ENCODE measurements at regions not wholly inside any gene's neighbourhood (a gene's known extent, or its start where the extent isn't known, plus 50 kb on each side); places are given as distances from the start of the nearest gene placed in this dataset.

DNA sequence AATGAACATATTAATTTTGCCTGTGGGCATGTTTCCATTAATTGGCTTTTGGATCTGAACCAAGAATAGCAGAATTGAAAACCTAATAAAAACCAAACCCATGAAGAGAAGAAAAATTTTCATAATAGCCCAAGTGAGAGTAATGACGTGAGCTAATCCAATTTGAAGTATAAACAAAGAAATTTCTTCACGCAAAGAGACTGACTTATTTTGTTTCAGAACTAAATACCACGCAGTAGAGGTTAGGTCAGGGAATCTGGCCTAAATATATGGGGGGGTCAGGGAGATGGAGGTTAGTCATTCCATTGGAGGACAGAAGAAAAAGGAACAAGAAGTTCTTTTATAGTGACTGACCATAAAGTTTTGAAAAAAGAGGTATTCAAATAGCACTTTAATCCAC lies 94.1 kb upstream of the CYP1B1 start:
- no peaks in the 10 kb centered on the region for H3K27me3 ChIP-seq (ENCODE audit: control insufficient read depth, insufficient read depth, low read length)
- no peaks in the 10 kb centered on the region for H3K9me3 ChIP-seq (ENCODE audit: control insufficient read depth, low read depth, low read length)
- H3K4me1 ChIP-seq (ENCODE audit: control insufficient read depth, low read depth, low read length): no peaks in the 10 kb centered on the region
- H3K36me3 ChIP-seq (ENCODE audit: control insufficient read depth, low read depth, low read length): no peaks in the 10 kb centered on the region
- no peak overlapping the region for H3K27ac ChIP-seq (ENCODE audit: low read length)
- H3K4me3 ChIP-seq (ENCODE audit: low read length): no peak overlapping the region
- no peak overlapping the region for H3K9ac ChIP-seq (ENCODE audit: low read length)

DNA sequence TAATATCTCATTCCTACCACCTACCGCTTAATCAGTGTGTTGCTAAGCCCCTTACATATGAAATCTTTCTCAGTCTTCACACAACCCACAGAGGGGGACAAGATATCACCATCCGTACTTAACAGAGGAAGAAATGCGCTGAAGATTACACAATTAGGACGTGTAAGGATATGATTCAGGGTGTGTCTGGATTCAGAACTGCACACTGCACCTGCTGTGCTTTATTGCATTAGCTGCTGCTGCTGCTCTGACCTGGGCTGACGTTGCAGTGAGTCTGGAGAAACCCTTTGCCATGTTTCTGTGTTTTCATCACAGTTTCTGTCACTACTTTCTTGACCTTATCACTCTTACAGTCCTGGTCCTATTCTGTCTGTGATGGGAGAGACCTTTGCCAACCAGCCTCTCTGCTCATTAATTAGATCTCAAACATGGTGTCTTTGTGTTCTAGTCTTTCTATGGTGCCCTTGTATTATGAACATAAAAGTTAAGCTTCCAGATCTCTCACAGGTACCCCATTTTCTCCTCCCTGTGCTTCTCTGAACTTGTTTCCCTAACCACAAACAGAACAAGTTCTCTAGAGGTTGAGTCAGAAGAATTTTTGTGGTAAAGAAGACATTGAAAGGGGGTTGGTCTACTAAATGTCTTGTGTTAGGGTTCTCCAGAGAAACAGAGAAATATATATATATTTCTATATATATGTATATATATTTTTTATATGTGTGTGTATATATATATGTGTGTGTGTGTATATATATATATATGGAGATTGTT lies 92.9 kb upstream of the CYP1B1 start:
- no peaks in the 10 kb centered on the region for H3K9me3 ChIP-seq (ENCODE audit: control insufficient read depth, low read depth, low read length)
- H3K4me1 ChIP-seq (ENCODE audit: control insufficient read depth, low read depth, low read length): no peaks in the 10 kb centered on the region

DNA sequence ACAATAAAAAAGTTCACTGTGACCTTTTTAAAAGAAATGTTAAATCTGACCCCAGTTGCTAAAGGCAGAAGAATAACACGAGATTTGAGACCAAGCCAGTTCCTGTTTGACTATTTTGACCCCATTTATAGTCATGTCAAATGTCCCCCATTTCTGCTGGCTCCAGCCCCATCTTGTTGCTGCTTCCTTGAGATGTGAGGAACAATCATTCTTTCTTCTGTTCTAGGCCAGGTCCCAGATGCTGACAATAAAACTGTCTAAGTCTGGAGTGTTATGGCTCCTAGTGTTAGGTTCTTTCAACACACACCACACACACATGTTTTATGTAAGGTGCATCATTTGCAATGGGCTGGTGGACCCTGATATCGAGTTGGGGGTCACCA lies 92.0 kb upstream of the CYP1B1 start:
- Histone ChIP-seq H3K9ac (ENCODE audit: low read length) (no peak overlapping the region), H3K27ac (ENCODE audit: low read length) (no peak overlapping the region), H3K4me1 (ENCODE audit: control insufficient read depth, low read depth, low read length) (no peaks in the 10 kb centered on the region), H3K27me3 (ENCODE audit: control insufficient read depth, insufficient read depth, low read length) (no peaks in the 10 kb centered on the region), H3K4me3 (ENCODE audit: low read length) (no peak overlapping the region), H3K36me3 (ENCODE audit: control insufficient read depth, low read depth, low read length) (no peaks in the 10 kb centered on the region), H3K9me3 (ENCODE audit: control insufficient read depth, low read depth, low read length) (no peaks in the 10 kb centered on the region)

More for the DNA sequence above, 92.9 kb upstream of the CYP1B1 start:
- Histone ChIP-seq H3K4me3 (ENCODE audit: low read length) (no peak overlapping the region), H3K36me3 (ENCODE audit: control insufficient read depth, low read depth, low read length) (no peaks in the 10 kb centered on the region), H3K27me3 (ENCODE audit: control insufficient read depth, insufficient read depth, low read length) (no peaks in the 10 kb centered on the region), H3K27ac (ENCODE audit: low read length) (no peak overlapping the region), H3K9ac (ENCODE audit: low read length) (no peak overlapping the region)

DNA sequence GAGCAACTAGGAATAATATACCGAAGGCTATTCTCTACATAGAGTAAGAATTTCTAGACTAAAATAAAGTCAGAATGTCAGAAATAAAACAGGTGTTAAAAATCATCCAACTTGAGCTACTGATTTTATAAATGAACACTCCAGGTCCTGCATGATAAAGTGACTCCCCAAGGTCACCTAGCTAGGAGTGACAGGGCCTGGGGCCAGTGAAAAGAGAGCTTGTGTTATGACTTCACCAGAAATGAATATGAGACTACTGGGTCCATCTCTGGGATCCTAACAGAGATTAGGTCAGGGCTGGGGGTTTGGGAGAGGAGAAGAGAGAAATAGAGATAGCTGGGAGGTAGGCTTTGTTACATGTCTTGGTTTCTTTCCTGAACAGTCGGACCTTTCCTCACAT lies 89.7 kb upstream of the CYP1B1 start:
- Histone ChIP-seq H3K27me3 (ENCODE audit: control insufficient read depth, insufficient read depth, low read length) (no peaks in the 10 kb centered on the region), H3K9me3 (ENCODE audit: control insufficient read depth, low read depth, low read length) (no peaks in the 10 kb centered on the region), H3K4me3 (ENCODE audit: low read length) (no peak overlapping the region), H3K27ac (ENCODE audit: low read length) (no peak overlapping the region), H3K4me1 (ENCODE audit: control insufficient read depth, low read depth, low read length) (no peaks in the 10 kb centered on the region), H3K36me3 (ENCODE audit: control insufficient read depth, low read depth, low read length) (no peaks in the 10 kb centered on the region), H3K9ac (ENCODE audit: low read length) (no peak overlapping the region)

DNA sequence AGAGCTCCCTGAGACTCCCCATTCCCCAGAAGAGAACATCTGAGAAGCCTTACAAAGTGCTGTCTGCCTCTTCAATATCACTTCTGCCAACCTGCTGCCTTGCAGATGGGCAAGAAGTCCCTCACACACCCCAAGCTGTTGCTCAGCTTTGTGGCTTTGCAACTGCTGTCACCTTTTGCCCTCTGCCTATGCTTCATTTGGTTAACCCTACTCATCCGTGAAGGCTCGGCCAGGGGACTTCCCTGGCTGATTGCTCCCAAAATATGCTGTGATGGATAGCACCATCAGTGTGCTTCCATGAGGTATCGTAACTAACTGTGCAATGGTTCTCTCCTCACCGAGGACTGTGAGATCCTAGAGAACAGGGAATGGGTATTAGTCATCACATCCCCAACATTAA lies 88.9 kb upstream of the CYP1B1 start:
- H3K4me1 ChIP-seq (ENCODE audit: control insufficient read depth, low read depth, low read length): peaks cover 5% of the 10 kb centered on the region
- no peak overlapping the region for H3K27ac ChIP-seq (ENCODE audit: low read length)

DNA sequence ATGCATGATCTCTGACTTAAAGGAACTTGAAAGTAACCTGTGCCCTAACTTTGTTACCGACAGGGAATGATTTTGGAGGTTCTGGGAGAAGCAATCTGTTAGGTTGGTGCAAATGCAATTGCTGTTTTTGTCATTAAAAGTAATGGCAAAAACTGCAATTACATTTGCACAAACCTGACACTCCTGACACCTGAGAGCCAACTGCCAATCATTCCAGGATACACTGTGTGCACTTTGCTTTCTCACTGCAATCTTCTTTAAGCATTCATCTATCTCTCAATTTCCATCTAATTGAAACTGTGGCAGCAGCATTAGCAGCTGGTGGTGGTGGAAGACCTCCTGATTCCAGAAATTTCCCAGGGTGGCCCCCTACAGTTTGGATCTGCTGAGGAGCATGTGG lies 87.6 kb upstream of the CYP1B1 start:
- Histone ChIP-seq H3K9ac (ENCODE audit: low read length) (no peak overlapping the region), H3K4me1 (ENCODE audit: control insufficient read depth, low read depth, low read length) (peaks cover 5% of the 10 kb centered on the region), H3K36me3 (ENCODE audit: control insufficient read depth, low read depth, low read length) (no peaks in the 10 kb centered on the region), H3K9me3 (ENCODE audit: control insufficient read depth, low read depth, low read length) (no peaks in the 10 kb centered on the region), H3K27me3 (ENCODE audit: control insufficient read depth, insufficient read depth, low read length) (no peaks in the 10 kb centered on the region), H3K4me3 (ENCODE audit: low read length) (no peak overlapping the region), H3K27ac (ENCODE audit: low read length) (no peak overlapping the region)

More for the DNA sequence above, 88.9 kb upstream of the CYP1B1 start:
- Histone ChIP-seq H3K27me3 (ENCODE audit: control insufficient read depth, insufficient read depth, low read length) (no peaks in the 10 kb centered on the region), H3K9me3 (ENCODE audit: control insufficient read depth, low read depth, low read length) (no peaks in the 10 kb centered on the region), H3K36me3 (ENCODE audit: control insufficient read depth, low read depth, low read length) (no peaks in the 10 kb centered on the region), H3K9ac (ENCODE audit: low read length) (no peak overlapping the region), H3K4me3 (ENCODE audit: low read length) (no peak overlapping the region)

DNA sequence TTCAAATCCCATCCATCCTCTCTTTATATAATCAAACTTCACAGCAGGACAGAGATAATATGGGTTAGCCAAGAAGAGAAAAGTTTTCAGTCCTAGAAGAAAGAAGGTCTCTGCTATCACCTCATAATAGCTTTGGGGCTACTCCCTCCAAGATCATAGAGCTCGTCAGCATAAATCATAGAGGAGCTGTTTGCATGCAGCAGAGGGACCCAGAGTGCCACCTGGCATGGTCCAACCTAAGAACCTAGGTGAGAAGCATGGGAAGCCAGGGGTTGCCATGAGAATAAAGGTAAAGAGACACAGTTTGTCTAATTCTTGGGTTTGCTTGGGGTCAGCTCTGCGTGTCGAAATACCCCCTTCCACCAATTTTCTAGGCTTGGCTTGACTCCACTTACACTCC lies 87.1 kb upstream of the CYP1B1 start:
- H3K4me3 ChIP-seq (ENCODE audit: low read length): no peak overlapping the region
- H3K27ac ChIP-seq (ENCODE audit: low read length): no peak overlapping the region
- H3K9me3 ChIP-seq (ENCODE audit: control insufficient read depth, low read depth, low read length): no peaks in the 10 kb centered on the region
- H3K36me3 ChIP-seq (ENCODE audit: control insufficient read depth, low read depth, low read length): no peaks in the 10 kb centered on the region
- peaks cover 5% of the 10 kb centered on the region for H3K4me1 ChIP-seq (ENCODE audit: control insufficient read depth, low read depth, low read length)
- no peaks in the 10 kb centered on the region for H3K27me3 ChIP-seq (ENCODE audit: control insufficient read depth, insufficient read depth, low read length)
- no peak overlapping the region for H3K9ac ChIP-seq (ENCODE audit: low read length)

DNA sequence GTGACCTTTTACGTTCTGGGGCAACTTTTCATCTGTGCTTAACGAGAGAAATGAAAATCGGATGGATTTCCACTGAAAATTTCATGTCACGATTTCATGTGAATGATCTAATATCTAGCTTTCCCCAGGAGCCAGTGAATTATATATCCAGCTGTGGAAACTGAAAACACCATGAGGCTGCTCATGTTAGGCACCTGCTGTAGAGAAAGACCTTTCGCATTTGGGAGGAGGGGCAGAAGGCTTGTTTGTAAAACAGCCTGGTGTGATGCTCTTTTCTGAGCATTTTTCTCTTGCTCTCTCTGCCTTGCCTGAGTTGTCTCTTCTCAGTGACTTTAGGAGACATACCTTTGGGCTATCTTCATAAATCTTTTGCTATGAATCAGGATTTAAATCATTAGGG lies 84.6 kb upstream of the CYP1B1 start:
- Histone ChIP-seq H3K4me3 (ENCODE audit: low read length) (no peak overlapping the region), H3K27me3 (ENCODE audit: control insufficient read depth, insufficient read depth, low read length) (no peaks in the 10 kb centered on the region), H3K36me3 (ENCODE audit: control insufficient read depth, low read depth, low read length) (no peaks in the 10 kb centered on the region), H3K4me1 (ENCODE audit: control insufficient read depth, low read depth, low read length) (peaks cover 5% of the 10 kb centered on the region), H3K9ac (ENCODE audit: low read length) (no peak overlapping the region), H3K27ac (ENCODE audit: low read length) (no peak overlapping the region), H3K9me3 (ENCODE audit: control insufficient read depth, low read depth, low read length) (no peaks in the 10 kb centered on the region)

DNA sequence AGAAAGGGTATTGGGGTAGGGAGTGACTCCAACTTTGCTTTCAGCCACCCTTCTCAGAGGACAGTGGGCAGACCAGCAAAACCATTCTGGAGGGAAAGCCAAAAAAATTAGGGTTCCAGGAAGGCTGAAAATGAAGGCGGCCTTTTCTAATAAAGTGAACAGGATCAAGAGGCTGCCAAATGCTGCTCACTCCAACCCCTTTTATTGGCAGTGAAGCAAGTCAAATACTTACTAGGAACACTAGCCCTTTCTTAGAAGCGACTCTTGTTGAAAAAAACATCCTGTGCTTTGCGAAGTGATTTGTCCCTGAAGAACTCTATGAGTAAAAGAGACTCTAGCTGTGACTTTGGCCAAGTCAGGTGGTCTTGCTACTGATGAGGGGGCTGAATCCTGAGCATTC lies 83.6 kb upstream of the CYP1B1 start:
- H3K36me3 ChIP-seq (ENCODE audit: control insufficient read depth, low read depth, low read length): no peaks in the 10 kb centered on the region
- no peaks in the 10 kb centered on the region for H3K9me3 ChIP-seq (ENCODE audit: control insufficient read depth, low read depth, low read length)
- H3K27me3 ChIP-seq (ENCODE audit: control insufficient read depth, insufficient read depth, low read length): no peaks in the 10 kb centered on the region
- peaks cover 5% of the 10 kb centered on the region for H3K4me1 ChIP-seq (ENCODE audit: control insufficient read depth, low read depth, low read length)
- no peak overlapping the region for H3K4me3 ChIP-seq (ENCODE audit: low read length)
- H3K27ac ChIP-seq (ENCODE audit: low read length): no peak overlapping the region
- no peak overlapping the region for H3K9ac ChIP-seq (ENCODE audit: low read length)

DNA sequence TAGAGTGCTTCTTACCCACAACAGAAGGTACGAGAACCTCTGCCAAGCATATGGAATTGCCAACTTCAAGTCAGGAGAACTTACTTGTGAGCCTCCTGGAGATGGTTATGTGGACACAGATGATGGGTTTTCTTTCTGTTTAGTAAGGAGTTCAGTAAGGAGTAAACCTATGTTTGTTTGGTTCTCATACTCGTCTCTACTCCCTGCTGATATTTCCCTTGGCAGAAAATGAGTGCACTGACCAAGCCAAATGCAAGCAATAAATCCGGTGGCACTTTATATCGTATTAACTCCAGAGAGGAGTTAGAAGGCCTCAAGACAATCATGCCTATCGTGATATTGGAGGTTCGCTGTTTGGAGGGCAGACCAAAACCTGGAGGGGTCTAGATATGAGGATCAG lies 83.2 kb upstream of the CYP1B1 start:
- Histone ChIP-seq H3K27me3 (ENCODE audit: control insufficient read depth, insufficient read depth, low read length) (no peaks in the 10 kb centered on the region), H3K4me3 (ENCODE audit: low read length) (no peak overlapping the region), H3K9ac (ENCODE audit: low read length) (no peak overlapping the region), H3K4me1 (ENCODE audit: control insufficient read depth, low read depth, low read length) (peaks cover 5% of the 10 kb centered on the region), H3K9me3 (ENCODE audit: control insufficient read depth, low read depth, low read length) (no peaks in the 10 kb centered on the region), H3K36me3 (ENCODE audit: control insufficient read depth, low read depth, low read length) (no peaks in the 10 kb centered on the region), H3K27ac (ENCODE audit: low read length) (no peak overlapping the region)

DNA sequence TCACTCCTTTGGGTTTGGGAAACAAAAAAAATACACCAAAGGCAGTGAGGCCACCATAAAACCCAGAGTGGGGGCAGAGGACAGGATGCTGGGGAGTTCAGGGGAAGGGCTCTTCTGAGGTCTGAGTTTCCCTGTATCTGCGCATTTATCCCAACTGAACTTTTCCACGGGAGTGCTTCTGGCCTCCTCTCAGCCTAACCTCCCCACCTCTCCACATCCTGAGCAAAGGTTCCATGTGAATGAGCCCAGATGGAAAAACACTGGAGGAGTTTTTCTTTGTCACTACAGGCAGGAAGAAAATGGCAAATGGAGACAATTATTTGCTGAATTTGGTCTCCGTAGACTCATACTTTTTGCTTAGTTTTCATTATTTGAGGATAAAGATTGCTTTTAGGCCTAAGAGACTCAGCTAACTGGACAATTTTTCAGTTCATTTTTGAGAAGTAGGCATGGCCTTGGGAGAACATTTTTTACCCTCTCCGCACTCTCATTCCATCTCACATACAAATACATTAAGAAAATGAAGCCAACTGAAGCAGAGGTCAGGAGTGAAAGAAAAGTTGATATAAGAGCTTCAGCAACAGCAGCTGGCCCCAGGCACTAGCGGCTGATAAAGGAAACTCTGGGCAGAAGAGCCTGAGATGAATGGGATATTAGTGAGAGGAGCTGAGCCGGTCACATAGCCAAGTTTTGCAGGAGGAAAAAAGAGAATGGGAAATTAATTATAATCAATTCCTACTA lies 82.6 kb upstream of the CYP1B1 start:
- no peak overlapping the region for H3K9ac ChIP-seq (ENCODE audit: low read length)
- H3K9me3 ChIP-seq (ENCODE audit: control insufficient read depth, low read depth, low read length): no peaks in the 10 kb centered on the region
- no peak overlapping the region for H3K4me3 ChIP-seq (ENCODE audit: low read length)
- H3K27ac ChIP-seq (ENCODE audit: low read length): no peak overlapping the region
- H3K36me3 ChIP-seq (ENCODE audit: control insufficient read depth, low read depth, low read length): no peaks in the 10 kb centered on the region
- peaks cover 5% of the 10 kb centered on the region for H3K4me1 ChIP-seq (ENCODE audit: control insufficient read depth, low read depth, low read length)
- no peaks in the 10 kb centered on the region for H3K27me3 ChIP-seq (ENCODE audit: control insufficient read depth, insufficient read depth, low read length)

DNA sequence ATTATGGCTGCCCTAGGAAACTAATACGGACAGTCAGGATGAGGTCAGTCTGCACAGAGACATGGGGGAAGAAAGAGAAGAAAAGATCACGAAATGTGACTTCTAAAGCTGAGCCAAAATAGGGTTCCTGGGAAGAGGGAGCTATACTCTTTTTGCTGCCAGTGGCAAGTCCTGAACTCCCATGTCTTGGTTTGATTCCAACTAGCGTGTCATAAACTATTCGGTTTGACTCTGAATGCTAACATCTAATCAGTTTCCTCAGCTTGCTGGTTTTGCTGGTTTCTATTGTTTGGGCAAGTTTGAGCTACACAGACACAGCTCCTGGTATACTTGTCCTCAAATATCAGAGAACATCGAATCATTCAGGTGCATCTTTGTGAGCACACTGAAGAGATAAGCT lies 80.5 kb upstream of the CYP1B1 start:
- Histone ChIP-seq H3K36me3 (ENCODE audit: control insufficient read depth, low read depth, low read length) (no peaks in the 10 kb centered on the region), H3K9me3 (ENCODE audit: control insufficient read depth, low read depth, low read length) (no peaks in the 10 kb centered on the region), H3K27ac (ENCODE audit: low read length) (no peak overlapping the region), H3K4me1 (ENCODE audit: control insufficient read depth, low read depth, low read length) (peaks cover 5% of the 10 kb centered on the region), H3K9ac (ENCODE audit: low read length) (no peak overlapping the region), H3K27me3 (ENCODE audit: control insufficient read depth, insufficient read depth, low read length) (no peaks in the 10 kb centered on the region), H3K4me3 (ENCODE audit: low read length) (no peak overlapping the region)

Measured in iPS-18a (cell line).